Islet precursor cell (in vitro differentiated cells): ENCODE measurements at regions not wholly inside any gene's neighbourhood (a gene's known extent, or its start where the extent isn't known, plus 50 kb on each side); places are given as distances from the start of the nearest gene placed in this dataset.

ENCODE experiments used
- DNase-seq: peaks from one replicate; pipeline ENCODE4 v3.0.0-alpha.2; 2018

DNA sequence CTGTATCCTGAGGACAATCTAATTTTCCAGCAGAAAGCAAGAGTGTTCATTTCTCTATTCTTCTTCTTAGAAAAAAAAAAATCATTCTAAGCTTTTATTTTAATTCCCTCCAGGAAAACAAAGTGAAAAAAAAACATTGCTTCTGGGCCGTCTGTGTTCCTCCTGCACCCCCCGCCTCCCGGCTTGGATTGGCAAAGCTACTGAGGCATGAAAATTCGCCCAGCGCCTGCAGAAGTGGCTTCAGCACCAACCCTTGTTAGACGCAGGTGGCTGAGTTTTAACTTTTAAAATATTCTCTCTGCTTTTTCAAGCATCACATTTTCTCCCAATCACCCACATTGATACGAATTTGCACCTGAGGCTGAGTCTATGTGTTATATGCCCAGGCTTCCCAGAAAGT lies 401.6 kb downstream of the BRD1 start:
- DNase-seq, result no peak

DNA sequence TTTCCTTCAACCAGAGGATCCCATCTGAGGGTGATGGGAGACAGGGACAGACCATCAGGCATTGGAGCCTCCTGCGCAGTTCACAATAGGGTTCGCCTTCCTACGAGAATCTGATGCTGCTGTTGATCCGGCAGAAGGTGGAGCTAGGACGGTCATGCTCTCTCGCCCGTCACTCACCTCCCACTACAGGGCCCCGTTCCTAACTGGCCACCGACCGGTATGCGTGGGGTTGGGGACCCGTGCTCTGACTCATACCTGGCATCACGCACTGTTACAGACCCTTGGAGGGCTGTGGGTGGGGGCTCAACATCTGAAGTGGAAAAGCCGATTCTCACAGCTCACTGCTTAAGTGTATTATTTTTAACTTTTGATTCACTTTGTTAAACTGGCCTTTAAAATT lies 402.3 kb downstream of the BRD1 start:
- DNase-seq, result peak; percentile 47

DNA sequence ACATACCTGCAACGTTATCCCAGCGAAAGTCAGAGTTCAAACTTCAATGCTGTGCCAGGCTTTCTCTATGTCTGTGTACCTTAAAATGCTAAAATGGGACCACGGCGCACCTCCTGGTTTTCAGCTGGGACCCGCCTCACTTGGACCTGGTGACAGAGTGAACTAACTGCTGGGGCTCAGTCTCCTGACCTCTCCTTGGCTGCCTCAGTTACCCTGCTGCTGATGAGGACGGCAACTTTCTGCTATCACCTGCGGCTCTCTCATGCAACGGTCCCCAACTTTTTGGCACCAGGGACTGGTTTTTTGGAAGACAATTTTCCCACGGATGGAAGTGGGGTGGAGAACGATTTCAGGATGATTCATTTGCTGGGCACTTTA lies 402.8 kb downstream of the BRD1 start:
- no peak for DNase-seq

DNA sequence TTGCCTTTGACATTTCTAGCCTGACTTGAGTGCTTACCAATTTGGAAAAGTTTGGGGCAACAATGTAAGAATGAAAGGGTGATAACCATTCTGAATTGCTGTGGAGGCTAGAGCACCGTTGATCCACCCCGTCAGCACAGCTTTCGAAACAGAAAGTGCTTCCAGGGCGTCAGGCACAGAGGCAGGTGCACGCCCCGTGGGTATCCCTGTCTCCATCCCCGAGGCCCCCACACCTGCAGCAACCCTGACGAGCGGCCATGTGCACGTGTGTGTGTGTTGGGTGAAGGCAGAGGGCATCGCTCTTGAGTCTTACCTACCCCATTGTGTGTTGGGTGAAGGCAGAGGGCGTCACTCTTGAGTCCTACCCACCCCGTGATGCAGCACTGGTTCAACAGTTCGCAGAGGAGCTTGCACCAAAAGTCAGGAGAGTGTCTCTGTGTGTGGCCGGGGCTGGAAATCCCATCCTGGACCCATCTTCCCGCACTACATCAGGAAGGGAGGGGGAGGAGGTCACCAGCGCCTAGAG lies 404.5 kb downstream of the BRD1 start:
- no peak for DNase-seq

DNA sequence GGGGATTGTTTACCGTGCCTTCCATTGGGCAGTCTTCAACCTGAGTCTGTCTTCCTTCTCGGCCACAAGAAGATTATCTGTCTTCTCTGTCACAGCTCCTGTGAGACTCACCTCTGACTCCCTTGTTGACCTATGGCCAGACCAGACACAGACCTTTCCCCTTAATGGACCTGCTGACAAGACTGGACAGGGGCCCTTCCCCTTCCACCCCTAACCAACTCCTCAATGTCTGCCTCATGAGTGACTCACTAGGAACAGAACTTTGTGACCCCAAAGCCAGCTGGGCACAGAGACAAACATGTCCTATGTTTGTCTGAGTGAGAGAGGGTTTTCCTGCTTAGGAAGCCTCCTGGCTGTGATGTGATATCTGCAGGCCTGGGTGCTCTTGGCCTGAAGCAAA lies 405.0 kb downstream of the BRD1 start:
- DNase-seq, result peak; percentile 70

DNA sequence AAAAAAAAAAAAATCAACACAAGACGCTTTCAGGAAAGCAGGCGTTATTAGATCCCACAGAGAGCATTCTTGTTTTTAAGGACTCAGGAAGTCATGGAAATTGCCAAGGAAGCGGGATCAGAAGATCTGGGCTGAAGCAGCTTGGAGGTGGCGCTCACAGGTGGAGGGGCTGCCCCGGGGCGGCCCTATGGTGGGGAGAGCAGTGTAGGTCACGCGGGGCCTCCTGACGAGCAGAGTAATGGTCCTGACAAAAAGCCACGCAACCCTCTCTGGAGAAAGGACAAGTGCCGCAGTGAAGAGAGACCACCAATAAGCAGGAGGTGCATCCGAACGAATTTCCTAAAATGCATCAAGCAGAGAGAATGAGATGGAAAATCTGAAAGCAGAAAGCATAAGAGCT lies 407.0 kb downstream of the BRD1 start:
- no peak for DNase-seq

DNA sequence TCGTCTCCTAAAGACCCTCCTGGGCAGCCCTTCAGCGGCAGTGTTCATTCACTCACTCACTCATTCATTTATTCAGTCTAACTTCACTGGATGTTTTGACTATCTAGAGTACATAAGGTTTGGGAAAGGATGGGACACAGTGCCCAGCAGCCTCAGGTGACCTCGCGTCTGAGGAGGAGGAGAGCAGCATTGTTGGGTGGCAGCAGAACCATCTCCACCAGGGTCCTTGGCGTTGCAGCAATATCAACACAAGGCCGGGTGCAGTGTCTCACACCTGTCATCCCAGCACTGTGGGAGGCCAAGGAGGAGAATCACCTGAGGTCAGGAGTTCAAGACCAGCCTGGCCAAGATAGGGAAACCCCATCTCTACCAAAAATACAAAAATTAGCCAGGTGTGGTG lies 408.0 kb downstream of the BRD1 start:
- DNase-seq, result no peak

DNA sequence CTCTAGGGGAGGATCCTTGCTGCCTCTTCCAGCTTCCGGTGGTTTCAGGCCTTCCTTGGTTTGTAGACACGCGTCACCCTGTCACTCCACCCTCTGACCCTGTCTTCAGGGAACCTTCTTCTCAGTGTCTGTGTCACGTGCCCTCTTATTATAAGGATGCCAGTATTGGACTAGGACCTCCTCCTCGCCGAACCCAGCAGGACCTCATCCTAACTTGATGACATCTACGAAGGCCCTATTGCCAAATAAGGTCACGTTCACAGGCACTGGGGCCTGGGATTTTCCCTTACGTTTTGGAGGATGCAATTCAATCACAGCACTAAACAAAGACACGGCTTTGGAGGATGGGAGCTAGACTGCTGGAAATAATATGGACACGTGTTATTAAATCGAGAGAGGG lies 408.7 kb downstream of the BRD1 start:
- no peak for DNase-seq

DNA sequence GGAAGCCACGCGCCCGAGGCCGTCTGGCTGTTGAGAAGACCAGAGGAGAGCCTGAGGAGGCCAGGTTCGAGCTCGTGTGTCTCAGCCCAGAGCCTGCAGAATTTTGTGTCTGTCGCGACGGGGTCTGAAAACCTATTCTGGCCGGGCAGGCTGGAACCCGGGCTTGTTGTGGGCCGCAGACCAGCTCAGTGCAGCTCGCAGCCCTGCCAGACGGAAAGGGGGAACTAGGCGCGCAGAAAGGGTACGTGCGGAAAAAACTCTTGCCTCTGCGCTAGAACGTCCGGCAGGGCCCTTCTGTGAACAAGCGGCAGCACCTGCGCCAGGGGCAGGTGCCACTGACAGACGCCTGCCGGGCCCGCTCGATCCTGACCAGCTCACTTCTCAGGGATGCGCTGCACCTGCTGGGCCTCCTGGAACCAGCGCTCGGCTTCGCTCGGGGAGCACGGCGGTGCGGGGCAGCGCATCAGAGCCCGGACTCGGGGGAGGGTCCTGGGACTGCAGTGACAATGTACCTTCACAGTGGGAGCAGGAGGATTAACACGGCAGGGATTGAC lies 409.3 kb downstream of the BRD1 start:
- DNase-seq, result peak; percentile 47

DNA sequence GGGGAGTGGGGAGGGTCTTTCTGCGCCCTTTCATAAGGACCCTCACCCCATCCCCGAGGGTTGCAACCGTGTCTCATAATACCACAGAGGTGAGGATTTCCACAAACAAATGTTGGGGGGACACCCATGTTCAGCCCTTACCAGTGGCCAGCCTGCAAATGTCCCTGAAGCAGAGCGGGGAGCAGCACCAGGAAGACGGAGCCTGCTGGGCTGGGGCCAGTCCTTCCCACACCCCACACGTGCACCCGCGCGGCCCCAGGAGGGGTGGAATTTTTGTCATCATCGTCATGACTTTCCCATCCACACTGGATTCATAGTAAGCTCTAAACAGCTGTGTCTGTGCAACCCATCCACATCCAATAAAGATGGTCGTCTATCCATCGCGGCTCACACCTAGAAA lies 409.8 kb downstream of the BRD1 start:
- peak; percentile 47 for DNase-seq

DNA sequence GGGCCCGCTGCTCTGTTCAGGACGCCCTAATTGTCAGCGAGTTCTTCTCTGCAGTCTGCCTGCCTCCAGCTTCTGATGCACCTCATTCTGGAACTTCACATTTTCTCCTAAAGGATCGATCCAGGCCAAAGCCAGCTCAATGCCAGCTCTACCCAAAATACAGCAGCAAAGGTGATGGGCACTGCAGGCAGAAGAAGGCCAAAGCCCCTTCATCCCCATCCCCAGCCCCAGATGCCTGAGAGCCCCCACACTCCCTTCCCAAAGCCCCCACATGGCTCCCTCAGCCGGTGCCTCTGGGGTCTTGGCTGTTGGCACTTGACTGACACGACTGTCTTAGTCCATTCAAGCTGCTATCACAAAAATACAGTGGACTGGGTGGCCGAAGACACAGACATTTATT lies 410.3 kb downstream of the BRD1 start:
- DNase-seq, result no peak

DNA sequence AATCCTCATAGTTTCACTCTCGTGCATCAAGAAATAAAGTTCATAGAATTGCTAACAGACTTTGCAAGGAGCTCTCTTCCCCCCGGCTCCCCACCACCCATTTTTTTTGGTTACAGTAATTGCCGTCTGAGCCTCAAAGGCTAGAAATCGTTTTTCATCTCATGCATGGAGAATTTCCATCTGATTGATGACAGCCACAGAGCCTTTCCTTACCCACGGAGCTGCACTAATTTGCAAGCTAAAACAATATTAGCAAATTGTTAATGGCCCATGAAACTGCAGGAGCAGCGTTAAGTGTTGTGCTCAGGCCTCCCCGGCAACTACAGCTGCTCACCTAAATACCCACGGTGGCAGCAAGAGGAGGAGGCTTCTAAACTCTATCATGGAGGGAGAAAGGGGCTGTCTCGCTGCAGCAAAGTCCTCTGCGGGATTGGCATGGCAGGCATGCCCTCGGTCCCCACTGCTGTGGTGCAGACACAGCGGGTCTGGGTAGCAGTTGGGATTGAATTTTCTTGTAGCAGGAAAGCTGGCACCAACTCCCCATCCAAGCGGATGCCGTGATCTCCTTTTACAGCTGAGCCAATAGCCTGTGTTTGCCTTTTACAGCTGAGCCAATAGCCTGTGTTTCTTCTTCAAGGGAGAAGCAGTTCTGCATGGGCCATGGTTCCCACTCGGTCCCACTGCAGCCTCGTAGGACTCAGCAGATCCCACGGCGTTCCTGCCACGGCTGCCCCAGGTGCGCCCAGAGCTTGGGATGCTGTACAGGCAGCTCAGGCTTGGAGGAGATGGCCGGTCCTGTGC lies 412.3 kb downstream of the BRD1 start:
- no peak for DNase-seq

DNA sequence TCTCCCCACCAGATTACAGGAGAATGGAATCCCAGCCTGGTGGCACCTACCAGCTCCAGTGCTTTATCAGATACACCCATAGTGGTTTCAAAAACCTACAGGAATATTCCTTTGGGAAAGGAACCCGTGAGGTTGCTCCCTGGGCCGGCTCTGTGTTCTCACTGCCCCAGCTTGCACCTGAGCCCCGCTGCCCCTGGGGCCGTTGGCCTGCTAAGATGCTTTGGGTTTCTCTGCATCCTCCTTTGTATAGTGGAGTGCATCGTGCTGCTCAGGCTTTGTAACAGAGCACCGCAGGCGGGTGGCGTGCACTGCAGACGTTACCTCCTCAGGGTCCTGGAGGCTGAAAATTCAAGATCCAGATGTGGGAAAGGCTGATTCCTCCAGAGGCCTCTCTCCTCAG lies 414.1 kb downstream of the BRD1 start:
- peak; percentile 51 for DNase-seq

DNA sequence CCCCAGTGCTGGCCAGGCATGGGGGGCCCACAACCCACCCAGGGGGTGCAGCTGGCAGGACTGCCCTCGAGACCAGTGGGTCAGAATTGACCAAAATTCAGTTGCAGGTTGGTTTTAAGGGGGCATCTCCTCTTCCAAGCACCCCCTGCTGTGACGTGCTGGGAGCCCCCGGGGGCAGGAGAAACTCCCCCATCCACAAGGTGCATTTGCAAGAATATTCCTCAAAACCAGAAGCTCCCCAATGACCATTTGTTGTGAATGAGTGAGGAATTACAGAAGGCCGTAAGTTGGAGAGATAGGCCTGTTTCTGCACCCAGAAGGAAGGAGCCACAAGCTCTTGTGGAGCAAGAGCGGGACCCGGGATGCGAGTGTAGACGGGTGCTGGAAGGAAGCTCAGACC lies 414.5 kb downstream of the BRD1 start:
- peak; percentile 16 for DNase-seq

DNA sequence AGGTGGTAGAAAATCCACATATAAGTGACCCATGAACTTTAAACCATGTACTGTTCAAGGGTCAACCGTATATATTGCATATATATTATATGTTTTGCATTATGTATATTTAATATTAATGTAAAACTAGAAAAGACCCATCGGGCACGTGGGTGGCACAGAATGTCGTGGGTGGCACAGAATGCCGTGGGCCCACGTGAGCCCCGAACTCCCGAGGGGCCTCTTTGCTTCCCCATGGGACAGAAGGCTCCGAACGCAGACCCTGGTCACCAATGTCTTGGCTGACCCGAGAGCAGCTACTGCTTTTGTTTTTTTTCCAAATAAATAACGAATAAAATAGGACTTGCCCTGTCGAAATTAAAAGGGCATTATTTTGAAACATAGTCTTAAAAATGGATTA lies 415.4 kb downstream of the BRD1 start:
- peak; percentile 16 for DNase-seq

DNA sequence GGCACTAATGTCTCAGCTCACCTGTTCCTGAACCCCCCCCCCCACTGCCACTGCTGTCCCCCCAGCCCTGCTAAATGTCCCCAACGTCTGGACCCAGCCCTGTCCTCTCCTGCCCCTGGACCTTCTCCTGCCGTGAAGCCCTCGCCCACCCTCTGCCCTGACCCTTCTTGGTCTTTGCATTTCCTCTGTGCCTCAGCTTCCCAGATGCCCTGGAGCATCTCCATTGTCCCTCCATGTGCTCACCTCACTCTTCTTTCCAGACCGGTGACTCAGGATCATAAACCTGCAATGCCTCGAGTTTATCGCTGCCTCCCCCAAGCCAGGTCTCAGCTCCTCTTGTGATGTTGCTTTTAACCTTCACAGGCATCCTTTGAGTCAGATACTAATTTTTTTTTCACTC lies 416.4 kb downstream of the BRD1 start:
- peak; percentile 62 for DNase-seq

DNA sequence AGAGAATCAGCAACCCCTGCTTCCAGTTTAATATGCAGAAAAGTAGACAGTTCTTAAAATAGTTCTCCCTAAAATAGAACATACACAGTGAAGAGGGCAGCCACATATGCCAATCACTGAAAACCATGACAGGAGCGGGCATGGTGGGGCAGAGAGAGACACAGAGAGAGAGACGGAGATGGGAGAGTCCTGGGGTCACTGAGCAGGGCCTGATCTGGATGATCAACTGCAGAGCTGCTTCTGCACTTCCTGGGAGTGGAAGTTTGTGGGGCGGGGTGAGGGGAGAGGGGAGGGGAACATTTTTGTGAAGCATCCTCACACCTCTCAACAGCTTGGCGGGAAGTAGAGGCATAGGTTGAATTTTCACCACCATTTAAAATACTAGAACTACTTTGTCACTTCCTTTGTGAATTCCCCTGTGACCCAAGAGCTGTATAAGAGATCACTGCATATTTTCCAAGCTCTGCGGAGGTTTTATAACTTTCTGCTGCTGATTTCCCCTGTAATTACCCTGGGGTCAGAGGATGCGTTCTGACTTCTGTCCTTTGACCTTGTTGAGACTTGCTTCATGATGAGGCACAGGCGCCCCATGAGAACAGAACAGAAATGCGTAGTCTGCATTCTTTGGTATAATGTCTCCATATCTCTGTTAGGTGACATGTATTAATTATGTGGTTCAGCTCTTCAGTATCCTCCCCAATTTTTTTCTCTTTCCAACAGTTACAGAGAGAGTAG lies 419.4 kb downstream of the BRD1 start:
- peak; percentile 45 for DNase-seq

DNA sequence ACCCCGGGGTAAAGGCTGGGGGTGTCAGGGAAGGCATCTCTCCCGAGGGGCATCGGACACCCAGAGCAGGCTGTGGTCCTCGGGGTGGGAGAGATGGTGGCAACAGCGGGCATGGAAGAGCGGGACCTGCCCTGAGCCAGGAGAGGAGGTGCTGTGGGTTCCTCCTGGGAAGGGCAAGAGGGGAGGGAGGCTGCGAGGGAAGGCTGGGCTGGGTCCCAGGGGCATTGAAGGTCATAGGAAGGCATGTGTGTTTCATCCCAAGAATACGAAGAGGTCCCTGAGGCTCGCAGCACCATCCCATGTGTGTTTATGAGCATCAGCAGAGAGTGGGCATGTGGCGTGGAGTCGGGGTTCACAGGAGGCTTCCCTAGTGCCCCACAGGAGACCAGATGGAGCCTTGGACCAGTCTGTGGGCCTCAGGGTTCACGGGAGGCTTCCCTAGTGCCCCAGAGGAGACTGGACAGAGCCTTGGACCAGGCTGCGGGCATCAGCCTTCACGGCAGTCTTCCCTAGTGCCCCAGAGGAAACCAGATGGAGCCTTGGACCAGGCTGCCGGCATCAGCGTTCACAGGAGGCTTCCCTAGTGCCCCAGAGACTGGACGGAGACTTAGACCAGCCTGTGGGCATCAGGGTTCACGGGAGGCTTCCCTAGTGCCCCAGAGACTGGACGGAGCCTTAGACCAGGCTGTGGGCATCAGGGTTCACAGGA lies 420.6 kb downstream of the BRD1 start:
- DNase-seq, result peak; percentile 40

DNA sequence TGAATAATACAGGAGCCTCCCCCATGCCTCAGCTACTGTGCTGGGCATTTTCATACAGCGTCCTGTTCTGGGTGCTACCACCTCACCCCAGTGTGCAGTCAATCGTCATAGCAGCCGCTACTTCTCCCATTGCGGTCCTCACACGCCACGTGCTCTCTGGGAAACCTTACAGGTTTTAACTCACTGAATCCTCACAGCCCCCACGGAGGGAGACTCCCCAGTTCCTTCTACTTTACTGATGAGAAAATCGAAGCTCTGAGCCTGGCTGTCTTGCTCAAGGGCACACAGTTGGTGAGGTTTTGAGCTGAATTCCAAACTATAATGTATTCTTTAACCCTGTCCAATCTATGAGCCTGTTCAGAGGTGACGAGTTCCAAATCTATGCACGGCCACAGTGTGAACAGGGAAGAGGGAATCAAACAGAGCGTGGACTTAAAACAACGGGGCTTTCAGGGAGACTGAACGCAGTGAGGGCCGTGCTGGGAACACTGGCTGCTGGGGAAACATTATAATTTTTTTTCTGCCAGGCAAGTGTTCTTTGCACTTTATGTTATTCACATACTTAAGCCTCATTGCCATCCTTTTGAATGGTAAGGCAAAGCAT lies 421.5 kb downstream of the BRD1 start:
- DNase-seq, result no peak

DNA sequence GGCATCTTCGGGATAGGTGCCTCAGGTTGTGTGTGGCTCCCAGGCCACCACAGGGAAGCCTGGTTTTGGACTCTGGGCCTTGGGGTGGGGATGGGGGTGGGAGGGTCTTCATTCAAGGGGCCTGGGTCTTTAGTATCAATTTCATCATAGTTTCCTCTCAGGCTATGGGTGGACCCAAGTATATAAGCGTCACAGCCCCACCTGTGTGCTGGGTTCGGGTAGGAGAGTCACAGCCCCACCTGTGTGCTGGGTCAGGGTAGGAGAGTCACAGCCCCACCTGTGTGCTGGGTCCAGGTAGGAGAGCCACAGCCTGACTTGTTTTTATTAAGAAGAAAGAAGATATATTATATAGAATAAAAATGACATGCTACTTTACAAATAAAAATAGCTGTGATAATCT lies 422.1 kb downstream of the BRD1 start:
- DNase-seq, result no peak

DNA sequence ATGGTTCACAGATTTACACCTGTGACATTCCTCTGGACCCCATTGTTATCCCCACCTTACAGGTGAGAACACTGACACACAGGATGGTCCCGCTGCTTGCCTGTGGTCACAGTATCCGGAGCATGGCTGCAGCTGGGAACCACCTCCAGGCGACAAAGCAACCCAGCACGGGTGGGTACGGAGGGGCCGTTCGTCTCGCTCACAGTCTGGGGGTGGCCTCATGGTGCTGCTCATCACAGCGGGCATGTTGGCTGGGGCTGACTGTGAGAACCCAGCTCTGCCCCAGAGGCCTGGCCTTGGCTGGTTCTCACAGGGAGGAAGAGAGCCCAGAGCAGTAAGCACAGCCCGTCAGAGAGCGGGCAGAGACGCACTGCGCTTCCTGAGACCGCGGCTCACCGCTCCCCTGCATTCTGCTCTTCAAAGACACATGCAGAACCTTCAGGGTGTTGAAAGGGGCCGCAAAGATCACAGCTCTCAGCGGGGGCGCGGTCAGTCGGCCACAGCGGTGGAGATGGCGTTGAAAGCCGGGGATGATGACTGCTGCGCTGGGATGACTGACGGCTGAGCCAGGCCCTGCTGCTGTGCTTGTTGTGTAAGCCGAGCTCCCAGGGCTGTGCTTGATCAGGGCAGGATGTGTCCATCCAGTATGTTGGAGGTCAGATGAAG lies 423.0 kb downstream of the BRD1 start:
- peak; percentile 46 for DNase-seq

DNA sequence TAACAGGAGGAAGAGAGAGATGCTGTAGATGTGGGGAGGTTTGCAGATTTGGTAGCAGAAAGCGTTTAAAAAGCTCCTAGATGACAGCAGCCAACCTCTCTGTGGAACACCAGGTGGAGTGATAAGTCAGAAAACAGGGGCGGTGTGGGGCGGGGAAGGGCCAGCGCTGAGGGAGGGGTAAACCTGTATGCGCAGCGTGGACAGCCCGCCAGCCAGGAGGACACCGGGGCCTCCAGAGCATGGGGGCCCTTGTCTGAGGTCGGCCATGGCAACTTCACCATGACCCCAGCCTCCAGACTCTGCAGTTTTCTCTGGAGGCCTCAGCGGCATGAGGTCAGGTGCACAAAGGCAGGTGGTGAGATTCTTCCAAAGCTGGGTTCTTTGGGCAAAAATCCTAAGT lies 423.7 kb downstream of the BRD1 start:
- no peak for DNase-seq
